ENCODE measurements at regions not wholly inside any gene's neighbourhood (a gene's known extent, or its start where the extent isn't known, plus 50 kb on each side); places are given as distances from the start of the nearest gene placed in this dataset.

DNA sequence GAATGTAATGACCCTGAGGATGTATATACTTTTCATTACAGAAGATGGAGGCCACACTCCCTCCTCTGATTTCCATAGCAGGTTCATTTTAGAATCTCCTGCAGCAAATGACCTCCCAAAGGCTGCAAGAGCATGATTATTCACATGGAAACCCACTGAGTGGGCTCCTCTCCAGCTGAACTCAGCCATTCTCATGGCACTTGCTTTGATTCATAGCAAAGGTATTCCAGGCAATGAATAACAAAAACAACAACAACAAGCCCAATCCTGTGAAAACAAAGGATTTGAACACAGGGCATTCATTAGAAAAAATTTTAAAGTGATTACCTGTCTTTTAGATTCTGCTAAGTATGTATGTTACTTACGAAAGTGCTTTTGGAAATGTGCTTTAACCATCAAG, 894.0 kb upstream of the FRG1 start:
- DNase-seq = no peak

DNA sequence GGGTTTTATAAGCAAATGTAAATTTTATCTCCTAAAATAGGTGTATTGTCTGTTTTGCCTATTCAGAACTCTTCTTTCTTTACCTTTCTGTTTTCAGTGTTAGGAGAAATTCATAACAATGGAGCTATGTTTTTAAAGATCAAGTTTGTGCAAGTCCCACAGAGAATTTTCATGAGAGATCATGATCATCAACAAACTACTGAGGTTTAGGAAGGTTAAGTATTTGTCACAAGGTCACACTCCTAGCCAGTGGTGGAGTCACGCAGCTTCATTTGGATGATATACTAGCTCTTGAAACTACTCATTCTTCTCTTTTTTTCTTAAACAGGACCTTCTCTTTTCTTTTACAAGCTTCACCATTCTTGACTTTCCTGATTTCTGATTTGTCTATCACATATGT, 892.6 kb upstream of the FRG1 start:
- no peak for DNase-seq

- no peak for DNase-seq
These were observed 891.0 kb upstream of the FRG1 start for GRCh38 chr4:189049682-189050081.

DNA sequence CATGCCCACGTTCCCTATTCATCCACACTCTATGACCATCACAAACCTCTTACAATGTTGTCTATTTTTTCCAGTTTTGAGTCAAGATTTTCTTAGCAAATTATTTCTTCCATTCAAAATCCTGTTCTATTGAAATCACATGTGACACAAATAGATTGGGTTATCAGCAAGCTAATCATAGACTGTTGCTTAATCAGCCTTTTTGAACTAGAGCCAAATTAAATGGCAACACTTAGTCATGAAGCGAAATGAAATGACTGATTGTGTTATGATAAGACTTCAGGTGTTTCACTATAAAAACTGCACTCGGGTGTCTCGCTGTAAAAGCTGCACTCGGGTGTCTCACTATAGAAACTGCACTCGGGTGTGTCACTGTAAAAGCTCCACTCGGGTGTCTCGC, 890.0 kb upstream of the FRG1 start:
- no peak for DNase-seq

- DNase-seq = no peak
These were observed 887.1 kb upstream of the FRG1 start for GRCh38 chr4:189053621-189054020.

- DNase-seq = no peak
These were observed 880.6 kb upstream of the FRG1 start for GRCh38 chr4:189060104-189060503.

DNA sequence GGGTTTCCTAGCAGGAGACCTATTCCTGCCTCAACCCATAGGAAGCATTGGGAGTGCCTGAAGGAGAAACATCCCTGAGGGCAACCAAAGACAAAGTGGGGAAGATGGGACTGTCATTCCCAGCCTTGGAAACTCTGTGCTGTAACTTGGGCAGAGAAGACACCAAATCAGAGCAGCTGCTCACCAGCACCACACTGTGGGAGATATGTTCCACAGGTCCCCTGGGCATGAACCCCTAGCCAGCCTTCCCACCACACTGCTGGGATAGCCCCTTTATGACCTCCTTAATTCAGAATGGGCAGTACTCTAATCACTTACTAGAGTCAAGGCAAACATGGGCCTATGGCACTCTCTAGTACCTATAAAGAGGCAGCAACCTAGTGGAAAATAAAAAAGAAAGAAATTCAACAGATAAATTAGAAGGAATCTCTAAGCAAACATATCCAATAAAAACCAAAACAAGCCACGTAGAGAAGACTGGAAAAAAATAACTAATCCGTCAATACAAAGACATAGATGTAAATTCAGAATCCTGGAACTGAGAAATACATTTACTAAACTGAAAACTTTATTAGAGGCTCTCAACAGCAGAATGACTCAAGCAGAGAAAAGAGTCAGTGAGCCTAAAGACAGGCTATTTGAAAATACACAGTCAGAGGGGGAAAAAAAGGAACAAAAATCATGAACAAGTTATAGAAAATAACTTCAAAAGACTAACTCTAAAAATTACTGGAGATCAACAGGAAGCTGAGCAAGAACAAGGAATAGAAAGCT, 878.4 kb upstream of the FRG1 start:
- DNase-seq = no peak

GRCh38 chr4:189069772-189070171, 870.9 kb upstream of the FRG1 start:
- DNase-seq = no peak

DNA sequence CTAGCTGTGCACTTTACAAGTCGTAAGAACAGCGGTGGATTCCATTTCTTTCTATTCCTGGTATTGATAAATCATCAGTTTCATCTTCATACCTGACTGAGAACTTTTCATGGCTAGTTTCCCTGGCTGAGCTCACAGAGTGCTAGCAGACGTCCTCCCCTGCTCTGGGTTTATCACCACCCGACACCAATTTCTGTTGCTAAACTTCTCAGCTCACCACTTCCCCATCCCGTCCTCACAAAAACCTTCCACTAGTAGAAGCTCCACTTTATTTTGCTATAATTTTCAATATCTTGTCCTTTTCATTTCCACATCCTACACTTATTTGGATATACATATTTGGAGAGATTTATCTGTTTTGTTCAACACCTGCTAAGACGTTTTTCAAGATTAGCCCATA, 869.4 kb upstream of the FRG1 start:
- DNase-seq = no peak

DNA sequence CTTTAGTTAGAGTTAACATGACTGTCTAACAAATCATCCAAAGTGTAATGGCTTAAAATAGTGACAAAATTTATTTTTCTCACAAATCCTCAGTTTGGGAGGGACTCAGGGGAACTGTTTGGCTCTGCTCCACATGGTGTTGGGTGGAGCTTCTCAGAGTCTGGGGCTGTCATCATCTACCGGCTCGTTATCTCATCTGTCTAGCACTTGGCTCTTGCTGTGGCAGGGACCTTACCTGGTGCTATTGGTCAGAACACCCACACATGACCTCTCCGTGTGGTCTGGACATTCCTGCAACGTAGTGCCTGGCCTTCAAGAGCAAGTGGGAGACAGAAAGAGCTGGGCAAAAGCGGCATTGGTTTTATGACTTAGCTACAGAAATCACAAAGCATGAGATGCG, 866.9 kb upstream of the FRG1 start:
- DNase-seq = no peak

DNA sequence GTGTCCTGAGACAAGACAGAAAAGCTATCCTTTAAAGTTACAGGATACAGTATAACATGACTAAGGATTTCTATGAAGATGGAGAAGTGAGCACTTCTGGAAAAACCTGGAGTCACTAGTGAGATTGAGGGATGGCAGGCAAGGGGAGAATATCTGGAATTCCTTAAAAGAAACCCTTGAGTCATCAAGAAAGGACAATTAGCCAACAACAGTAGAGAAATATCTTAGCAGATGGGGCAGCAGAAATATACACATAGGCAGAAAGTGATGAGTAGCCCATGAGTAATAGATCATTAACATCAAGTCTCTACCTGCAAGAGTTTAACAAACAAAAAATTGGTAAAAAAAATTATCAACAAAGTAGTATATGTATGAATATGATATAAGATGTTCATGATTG, 858.8 kb upstream of the FRG1 start:
- DNase-seq = no peak

DNA sequence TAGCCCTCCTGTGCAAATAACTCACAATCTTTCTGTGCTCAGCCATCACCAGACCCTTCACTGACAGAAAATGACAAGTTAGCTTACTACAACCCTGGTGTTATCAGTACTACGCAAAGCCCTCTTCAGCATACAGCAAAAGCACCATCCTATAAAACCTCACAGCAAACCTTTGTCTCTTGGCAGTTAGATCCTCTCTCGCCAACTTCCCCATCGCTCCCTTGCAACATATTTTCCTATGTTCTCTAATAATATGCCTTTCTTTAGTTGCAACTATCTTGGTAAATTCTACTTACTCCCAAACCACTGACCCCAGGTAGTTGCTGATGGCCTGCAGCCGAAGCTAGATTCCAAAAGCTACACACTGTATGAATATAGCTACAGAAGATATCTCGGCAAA, 856.9 kb upstream of the FRG1 start:
- no peak for DNase-seq

DNA sequence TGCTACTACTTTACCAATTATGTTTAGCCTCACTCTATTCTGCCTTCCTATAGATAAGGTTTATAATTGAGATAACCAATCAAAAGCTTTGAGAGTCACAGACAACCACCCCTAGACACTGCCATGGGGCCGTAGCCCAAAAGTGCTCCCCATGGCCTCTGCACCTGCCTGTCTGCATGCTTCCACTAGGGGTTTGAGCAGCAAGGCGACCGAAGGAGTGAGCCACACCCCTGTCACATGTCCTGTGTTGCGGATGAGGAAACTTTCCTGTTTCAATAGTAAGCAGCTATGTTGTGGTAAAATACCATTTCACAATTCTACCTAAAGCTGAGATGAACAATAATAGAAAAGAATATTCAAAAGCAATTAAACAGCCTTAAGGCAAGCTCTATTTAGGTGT, 856.0 kb upstream of the FRG1 start:
- no peak for DNase-seq

- DNase-seq = no peak
These were observed 852.7 kb upstream of the FRG1 start for GRCh38 chr4:189087971-189088370.

GRCh38 chr4:189088780-189089179, 851.9 kb upstream of the FRG1 start:
- no peak for DNase-seq

DNA sequence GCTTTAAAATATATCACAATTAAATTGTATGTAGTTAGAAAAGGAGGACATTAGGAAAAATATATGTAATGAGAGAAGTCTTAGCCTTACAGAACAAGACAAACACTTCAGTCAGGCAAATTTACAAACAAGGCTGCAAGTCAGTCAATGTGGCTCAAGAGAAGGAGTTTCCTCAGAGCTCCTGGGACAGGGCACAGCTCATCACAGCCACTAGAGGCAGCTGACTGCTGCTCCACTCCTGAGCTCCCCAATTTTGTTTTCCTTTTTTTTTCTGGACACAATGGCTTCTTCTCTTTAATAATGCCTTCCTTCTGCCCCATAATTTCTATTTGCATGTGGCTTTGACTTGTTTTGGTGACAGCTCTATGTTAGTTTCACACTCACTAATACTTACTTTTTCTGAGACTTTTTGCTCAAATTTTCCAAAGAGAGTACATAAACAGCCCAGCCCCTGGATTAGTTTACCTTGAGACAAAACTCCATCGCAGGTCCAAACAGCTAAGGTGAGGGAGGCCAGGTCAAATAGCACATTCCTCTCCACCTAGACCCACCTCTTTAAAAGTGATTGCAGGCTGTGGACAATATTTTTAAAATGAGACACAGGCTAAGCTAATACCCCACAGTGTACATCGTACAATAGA, 850.4 kb upstream of the FRG1 start:
- no peak for DNase-seq

DNA sequence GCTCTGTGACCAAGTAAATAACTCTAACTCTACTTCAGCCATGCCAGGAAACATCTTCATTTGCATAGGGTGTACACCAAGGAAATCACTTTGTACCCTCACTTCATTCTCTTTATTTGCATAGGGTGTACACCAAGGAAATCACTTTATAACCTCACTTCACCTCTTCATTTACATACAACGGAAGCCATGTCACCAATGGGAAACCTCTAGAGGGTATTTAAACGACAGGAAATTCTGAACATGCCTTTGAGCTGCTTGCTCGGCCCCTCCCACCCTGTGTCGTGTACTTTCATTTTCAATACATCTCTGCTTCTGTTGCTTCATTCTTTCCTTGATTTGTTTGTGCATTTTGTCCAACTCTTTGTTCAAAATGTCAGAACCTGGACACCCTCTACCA, 848.1 kb upstream of the FRG1 start:
- DNase-seq = no peak

- no peak for DNase-seq
These were observed 844.6 kb upstream of the FRG1 start for GRCh38 chr4:189096108-189096507.

GRCh38 chr4:189096717-189097116, 844.0 kb upstream of the FRG1 start:
- no peak for DNase-seq

DNA sequence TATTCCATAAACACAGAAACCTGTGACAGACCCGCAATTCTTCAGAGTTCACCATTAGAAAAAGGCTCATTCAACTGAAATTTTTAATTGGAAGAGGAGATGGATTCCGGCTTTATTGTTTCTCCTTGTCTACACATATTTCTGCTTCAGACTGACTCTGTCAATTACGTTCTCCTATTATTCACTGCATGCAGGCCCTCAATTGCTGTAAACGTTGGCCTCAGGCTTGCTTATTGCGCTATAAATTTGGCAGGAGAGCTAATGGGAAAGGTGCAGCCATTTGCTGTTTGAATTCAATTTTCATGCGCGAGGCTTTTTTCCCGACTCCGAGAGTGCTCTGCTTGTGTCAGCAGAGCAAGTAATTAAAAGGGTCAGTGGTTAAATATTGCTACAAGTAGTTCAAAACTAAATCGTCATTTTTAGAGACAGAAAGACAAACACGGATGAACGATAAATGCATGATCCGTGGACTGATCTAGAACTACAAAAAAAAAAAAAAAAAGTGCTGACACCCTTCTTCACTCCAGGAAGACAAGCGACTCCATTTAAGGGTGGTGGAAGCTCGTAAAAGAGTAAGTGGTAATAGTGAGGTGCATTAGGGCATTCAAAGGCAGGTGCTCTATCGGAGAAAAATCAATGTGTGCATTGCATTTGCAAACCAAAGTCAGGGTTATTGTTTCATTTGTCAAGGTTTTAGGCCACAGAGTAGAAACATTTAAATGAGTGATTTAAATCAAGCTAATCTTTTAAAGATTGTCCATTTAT, 841.6 kb upstream of the FRG1 start:
- no peak for DNase-seq

- DNase-seq = no peak
These were observed 827.2 kb upstream of the FRG1 start for GRCh38 chr4:189113389-189113888.

DNA sequence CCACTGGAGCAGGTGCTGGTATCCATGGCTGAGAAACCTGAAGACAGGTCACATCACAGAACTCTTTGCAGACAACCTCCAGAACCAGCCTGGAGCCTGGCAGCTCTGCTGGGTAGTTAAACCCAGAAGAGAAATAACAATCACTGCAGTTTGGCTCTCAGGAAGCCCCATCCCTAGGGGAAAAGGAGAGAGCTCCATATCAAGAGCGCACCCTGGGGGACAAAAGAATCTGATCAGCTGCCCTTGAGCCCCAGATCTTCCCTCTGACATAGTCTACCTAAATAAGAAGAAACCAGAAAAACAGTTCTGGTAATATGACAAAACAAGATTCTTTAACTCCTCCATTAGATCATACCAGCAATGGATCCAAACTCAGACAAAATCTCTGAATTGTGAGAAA, 823.2 kb upstream of the FRG1 start:
- DNase-seq = no peak

GRCh38 chr4:189121336-189121735, 819.3 kb upstream of the FRG1 start:
- no peak for DNase-seq

GRCh38 chr4:189124149-189124758, 816.4 kb upstream of the FRG1 start:
- DNase-seq = no peak
